ENCODE measurements at regions not wholly inside any gene's neighbourhood (a gene's known extent, or its start where the extent isn't known, plus 50 kb on each side); places are given as distances from the start of the nearest gene placed in this dataset.

- no peak for DNase-seq
These were observed 352.4 kb downstream of the KIF16B start for GRCh38 chr20:16220826-16221225.

- no peak for DNase-seq
These were observed 354.1 kb downstream of the KIF16B start for GRCh38 chr20:16219182-16219581.

GRCh38 chr20:16216914-16217230 is 356.4 kb downstream of the KIF16B start:
- no peak for DNase-seq

- DNase-seq = no peak
These were observed 356.9 kb downstream of the KIF16B start for GRCh38 chr20:16216227-16216913.

GRCh38 chr20:16215041-16215440 is 358.2 kb downstream of the KIF16B start:
- no peak for DNase-seq

GRCh38 chr20:16212790-16213189 is 360.5 kb downstream of the KIF16B start:
- no peak for DNase-seq

GRCh38 chr20:16209951-16210361 is 363.3 kb downstream of the KIF16B start:
- no peak for DNase-seq

- no peak for DNase-seq
These were observed 363.9 kb downstream of the KIF16B start for GRCh38 chr20:16209357-16209756.

- no peak for DNase-seq
These were observed 364.8 kb downstream of the KIF16B start for GRCh38 chr20:16208443-16208842.

GRCh38 chr20:16206817-16207216 is 366.4 kb downstream of the KIF16B start:
- no peak for DNase-seq

GRCh38 chr20:16205507-16205906 is 367.7 kb downstream of the KIF16B start:
- DNase-seq = no peak

GRCh38 chr20:16203096-16203495 is 370.2 kb downstream of the KIF16B start:
- no peak for DNase-seq

GRCh38 chr20:16201191-16201590 is 372.1 kb downstream of the KIF16B start:
- DNase-seq = no peak

GRCh38 chr20:16197696-16198095 is 375.6 kb downstream of the KIF16B start:
- no peak for DNase-seq

- no peak for DNase-seq
These were observed 377.6 kb downstream of the KIF16B start for GRCh38 chr20:16195671-16196070.

GRCh38 chr20:16194617-16195360 is 378.5 kb downstream of the KIF16B start:
- DNase-seq = no peak

- no peak for DNase-seq
These were observed 381.8 kb downstream of the KIF16B start for GRCh38 chr20:16191496-16191895.

- no peak for DNase-seq
These were observed 383.9 kb downstream of the KIF16B start for GRCh38 chr20:16189371-16189770.

GRCh38 chr20:16187956-16188616 is 385.2 kb downstream of the KIF16B start:
- no peak for DNase-seq

GRCh38 chr20:16179919-16180318 is 393.3 kb downstream of the KIF16B start:
- no peak for DNase-seq

- DNase-seq = no peak
These were observed 393.9 kb downstream of the KIF16B start for GRCh38 chr20:16179371-16179770.

GRCh38 chr20:16178546-16179135 is 394.6 kb downstream of the KIF16B start:
- no peak for DNase-seq

Data from amygdala (tissue), 56 donors.